Heart right ventricle (tissue), 16 donors: ENCODE measurements at regions not wholly inside any gene's neighbourhood (a gene's known extent, or its start where the extent isn't known, plus 50 kb on each side); places are given as distances from the start of the nearest gene placed in this dataset.

Experiments used
- ATAC-seq, 8 donors: fragments of 200-7000 bp; cut with Tn5 transposase; one replicate each; pipeline ENCODE4 v1.9.1; 2020; ENCODE audit warnings: mild to moderate bottlenecking in 8 of 8, moderate library complexity in 8 of 8, moderate number of reproducible peaks in 1 of 8
- DNase-seq, 2 donors: peaks; one replicate each; pipeline ENCODE4 v3.0.0-alpha.2; 2020
- H3K27ac ChIP-seq, 10 donors: fragments of 200-600 bp; sonication (generic) in 2 of 10; one replicate each; pipeline versions ENCODE4 v1.5.0 to v1.8.0; 2020 to 2022; ENCODE audit warnings: mild to moderate bottlenecking in 3 of 10
- H3K27me3 ChIP-seq, 7 donors: fragments of 200-600 bp; one replicate each; pipeline ENCODE4 v1.8.0; 2021 to 2022; ENCODE audit warnings: mild to moderate bottlenecking in 2 of 7
- H3K36me3 ChIP-seq, 9 donors: fragments of 200-600 bp; sonication (generic) in 1 of 9; one replicate each; pipeline versions ENCODE4 v1.5.0 to v1.8.0; 2020 to 2022; ENCODE audit warnings: mild to moderate bottlenecking in 2 of 9
- H3K4me1 ChIP-seq, 9 donors: fragments of 200-600 bp; sonication (generic) in 1 of 9; one replicate each; pipeline versions ENCODE4 v1.5.0 to v1.8.0; 2020 to 2022; ENCODE audit warnings: mild to moderate bottlenecking in 4 of 9
- H3K4me3 ChIP-seq, 10 donors: fragments of 200-600 bp; sonication (generic) in 2 of 10; one replicate each; pipeline versions ENCODE4 v1.5.0 to v1.8.0; 2020 to 2022; ENCODE audit warnings: mild to moderate bottlenecking in 7 of 10, moderate library complexity in 2 of 10
- H3K9me3 ChIP-seq, 11 donors: fragments of 200-600 bp in 10 of 11; sonication (generic) in 2 of 11; one replicate each; pipeline versions ENCODE4 v1.5.0 to v1.8.0; 2013 to 2022; ENCODE audit warnings: mild to moderate bottlenecking in 2 of 11, control low read depth in 1 of 11, moderate library complexity in 1 of 11
- CTCF ChIP-seq, 9 donors: fragments of 200-600 bp; sonication (generic) in 2 of 9; IDR thresholded peaks; one replicate each; pipeline versions ENCODE4 v1.5.0 to v1.8.0; 2021 to 2022; ENCODE audit warnings: antibody characterized with exemption in 9 of 9, mild to moderate bottlenecking in 5 of 9, moderate library complexity in 1 of 9
- WGBS, 2 donors: extraction: QIAGEN DNeasy Blood & Tissue Kit; methylation state at CpG; one replicate each; pipeline ENCODE4 v1.1.7; 2013; ENCODE audit warnings: inconsistent platforms in 1 of 2; 5-methylcytosine and 5-hydroxymethylcytosine counted together
- intact Hi-C, 10 donors: fragments of 100-400 bp; cut with DNase I; formaldehyde crosslinking; loops; one replicate each; pipeline versions ENCODE4 v1.11.1 to v1.14.2; 2022
- donor health status: Arrhythmogenic right ventricular cardiomyopathy.
- donor health status: ischemic (EF 13 %, LVEDD 7.1; RV severe dilation, severe dysfunction).
- donor health status: healthy with polysubstance abuse.
- donor health status: DM: no; HTN: yes; CAD: no.
- donor health status: DM: no; HTN: no; CAD: no.
- donor health status: ischemic (EF 25% LVEDD 6.9; RV normal size, moderate dysfunction).
- donor health status: ischemic (EF 25% LVEDD 5.7; RV mildly dilated, moderate dysfunction).
- donor health status: healthy.
- donor health status: DM: yes; HTN: yes; CAD: no.
- donor health status: Ischemic cardiomyopathy.
- donor health status: ischemic (EF 35%, LVEDD 5.7; RV mildly dilated, moderate dysfunction).
- donor health status: nonischemic (EF 11% LVEDD 7.7; RV severe dilation, severe dysfunction).
- donor health status: DM: yes; HTN: yes; CAD: no.
- donor health status: PGD.
- donor health status: ischemic (EF 29% LVEDD 5.4; RV normal size, mild dysfunction).
- donor health status: nonischemic (EF 23%, LVEDD 6.1; RV moderate dilation, normal function).

GRCh38 chr18:40821596-40822243, 1133.3 kb upstream of the PIK3C3 start:
- H3K27me3 ChIP-seq, result no peaks in the 10 kb centered on the region
- ATAC-seq (no peak), DNase-seq (no peak)
- H3K36me3 ChIP-seq, result no peaks in the 10 kb centered on the region
- H3K4me1 ChIP-seq, result no peaks in the 10 kb centered on the region
- no peak overlapping the region for H3K4me3 ChIP-seq
- peaks cover 0 to 11% (median 0%) of the 10 kb centered on the region in 11 donors for H3K9me3 ChIP-seq
- intact Hi-C loops, result no loop called here
- no peak overlapping the region for H3K27ac ChIP-seq
- 76 to 85% methylated on average over 6 of the region's 6 CpGs for WGBS, 2 donors
- TF ChIP-seq CTCF (IDR thresholded peaks at IDR 0.05), result no peak

- Histone ChIP-seq H3K4me1 (no peaks in the 10 kb centered on the region), H3K27me3 (no peaks in the 10 kb centered on the region), H3K9me3 (peaks cover 0 to 6% (median 0%) of the 10 kb centered on the region in 11 donors), H3K36me3 (no peaks in the 10 kb centered on the region), H3K4me3 (no peak overlapping the region), H3K27ac (no peak overlapping the region)
- TF ChIP-seq CTCF (IDR thresholded peaks at IDR 0.05), result no peak
- ATAC-seq (no peak), DNase-seq (no peak)
- intact Hi-C loops, result no loop called here
- WGBS, 2 donors, result 52 to 62% methylated on average over 1 of the region's 1 CpG
Measured at GRCh38 chr18:40812981-40813515, 1142.0 kb upstream of the PIK3C3 start.

GRCh38 chr18:40810372-40810771, 1144.7 kb upstream of the PIK3C3 start:
- intact Hi-C loops, result no loop called here
- ATAC-seq, result no peak
- no peak for DNase-seq
- H3K36me3 ChIP-seq, result no peaks in the 10 kb centered on the region
- H3K9me3 ChIP-seq, result peaks cover 0 to 6% (median 0%) of the 10 kb centered on the region in 11 donors
- H3K4me1 ChIP-seq, result no peaks in the 10 kb centered on the region
- no peak overlapping the region for H3K27ac ChIP-seq
- H3K27me3 ChIP-seq, result no peaks in the 10 kb centered on the region
- H3K4me3 ChIP-seq, result no peak overlapping the region
- no peak for TF ChIP-seq CTCF (IDR thresholded peaks at IDR 0.05)

GRCh38 chr18:40789286-40789685, 1165.7 kb upstream of the PIK3C3 start:
- H3K9me3 ChIP-seq, result peaks cover 0 to 26% (median 0%) of the 10 kb centered on the region in 11 donors
- H3K27me3 ChIP-seq, result no peaks in the 10 kb centered on the region
- ATAC-seq (no peak), DNase-seq (no peak)
- no peak overlapping the region for H3K27ac ChIP-seq
- H3K36me3 ChIP-seq, result no peaks in the 10 kb centered on the region
- intact Hi-C loops, result loop anchor here in 1 of 10 donors (10.0 kb wide), 1 partner anchor 56 kb away; no protein-coding TSS in a partner anchor
- no peak for TF ChIP-seq CTCF (IDR thresholded peaks at IDR 0.05)
- no peak overlapping the region for H3K4me3 ChIP-seq
- 60 to 63% methylated on average over 4 of the region's 4 CpGs for WGBS, 2 donors
- H3K4me1 ChIP-seq, result no peaks in the 10 kb centered on the region
